Breast epithelium (tissue), 3 donors: ENCODE measurements at regions not wholly inside any gene's neighbourhood (a gene's known extent, or its start where the extent isn't known, plus 50 kb on each side); places are given as distances from the start of the nearest gene placed in this dataset.

Experiments
- POLR2A ChIP-seq: fragments of 450-650 bp; IDR thresholded peaks from one replicate; pipeline ENCODE4 v1.6.1; 2016; ENCODE audit warnings: antibody characterized with exemption, mild to moderate bottlenecking, moderate library complexity
- POLR2AphosphoS5 ChIP-seq, 3 donors: sonication (generic); formaldehyde crosslinking; IDR thresholded peaks; one replicate each; pipeline ENCODE4 v1.6.1; 2017; ENCODE audit warnings: antibody characterized with exemption in 3 of 3
- TF ChIP-seq, protein P1 (sequence below), 3 donors: fragments of 450-650 bp; IDR thresholded peaks; one replicate each; pipeline ENCODE4 v1.5.1; 2016 to 2017; ENCODE audit warnings: antibody characterized with exemption in 3 of 3, mild to moderate bottlenecking in 3 of 3, moderate library complexity in 3 of 3

GRCh38 chr2:31688282-31688681 is 107.5 kb upstream of the SRD5A2 start:
- TF ChIP-seq, protein P1, sequence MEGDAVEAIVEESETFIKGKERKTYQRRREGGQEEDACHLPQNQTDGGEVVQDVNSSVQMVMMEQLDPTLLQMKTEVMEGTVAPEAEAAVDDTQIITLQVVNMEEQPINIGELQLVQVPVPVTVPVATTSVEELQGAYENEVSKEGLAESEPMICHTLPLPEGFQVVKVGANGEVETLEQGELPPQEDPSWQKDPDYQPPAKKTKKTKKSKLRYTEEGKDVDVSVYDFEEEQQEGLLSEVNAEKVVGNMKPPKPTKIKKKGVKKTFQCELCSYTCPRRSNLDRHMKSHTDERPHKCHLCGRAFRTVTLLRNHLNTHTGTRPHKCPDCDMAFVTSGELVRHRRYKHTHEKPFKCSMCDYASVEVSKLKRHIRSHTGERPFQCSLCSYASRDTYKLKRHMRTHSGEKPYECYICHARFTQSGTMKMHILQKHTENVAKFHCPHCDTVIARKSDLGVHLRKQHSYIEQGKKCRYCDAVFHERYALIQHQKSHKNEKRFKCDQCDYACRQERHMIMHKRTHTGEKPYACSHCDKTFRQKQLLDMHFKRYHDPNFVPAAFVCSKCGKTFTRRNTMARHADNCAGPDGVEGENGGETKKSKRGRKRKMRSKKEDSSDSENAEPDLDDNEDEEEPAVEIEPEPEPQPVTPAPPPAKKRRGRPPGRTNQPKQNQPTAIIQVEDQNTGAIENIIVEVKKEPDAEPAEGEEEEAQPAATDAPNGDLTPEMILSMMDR (IDR thresholded peaks at IDR 0.05), result no peak
- TF ChIP-seq POLR2AphosphoS5 (IDR thresholded peaks at IDR 0.05), result no peak
- TF ChIP-seq POLR2A, result no peak
